OCI-LY1 (cell line): ENCODE measurements at regions not wholly inside any gene's neighbourhood (a gene's known extent, or its start where the extent isn't known, plus 50 kb on each side); places are given as distances from the start of the nearest gene placed in this dataset.

Source experiments
- H2AFZ ChIP-seq: fragments of 200-600 bp; sonication (generic), shearing (Covaris generic); 2 replicates; pipeline ENCODE4 v1.6.0; 2014; ENCODE audit warnings: antibody characterized with exemption, mild to moderate bottlenecking, low read length
- H3F3A ChIP-seq: fragments of 200-600 bp; sonication (generic), shearing (Covaris generic); 2 replicates; pipeline ENCODE4 v1.6.0; 2014; ENCODE audit warnings: mild to moderate bottlenecking, antibody characterized with exemption, low read length, moderate library complexity; ENCODE audit not compliant: insufficient read depth
- H3K27ac ChIP-seq: fragments of 200-600 bp; sonication (generic); 2 replicates; pipeline ENCODE4 v1.5.1; 2014; ENCODE audit warnings: low read length, mixed run types, mild to moderate bottlenecking, low read depth; ENCODE audit not compliant: poor library complexity, severe bottlenecking
- H3K27me3 ChIP-seq: fragments of 200-600 bp; sonication (generic); 2 replicates; pipeline ENCODE4 v1.6.0; 2014; ENCODE audit warnings: antibody characterized with exemption, mild to moderate bottlenecking, low read length, moderate library complexity; ENCODE audit not compliant: insufficient read depth
- H3K36me3 ChIP-seq: fragments of 200-600 bp; sonication (generic); 2 replicates; pipeline ENCODE4 v1.6.1; 2014; ENCODE audit warnings: mild to moderate bottlenecking, antibody characterized with exemption, low read length, moderate library complexity, mixed read lengths; ENCODE audit not compliant: insufficient read depth
- H3K4me1 ChIP-seq: fragments of 200-600 bp; sonication (generic); 2 replicates; pipeline ENCODE4 v1.5.1; 2014; ENCODE audit warnings: mild to moderate bottlenecking, low read length, moderate library complexity; ENCODE audit not compliant: insufficient read depth, severe bottlenecking
- H3K4me2 ChIP-seq: fragments of 200-600 bp; sonication (generic), shearing (Covaris generic); 2 replicates; pipeline ENCODE4 v1.6.1; 2014; ENCODE audit warnings: low read length
- H3K4me3 ChIP-seq: fragments of 200-600 bp; sonication (generic); 2 replicates; pipeline ENCODE4 v1.5.1; 2014; ENCODE audit warnings: low read length, low read depth, mild to moderate bottlenecking, mixed read lengths; ENCODE audit not compliant: poor library complexity, severe bottlenecking
- H3K79me2 ChIP-seq: fragments of 200-600 bp; shearing (Covaris generic); 2 replicates; pipeline ENCODE4 v1.6.1; 2016; ENCODE audit warnings: mixed run types, low read length, mixed read lengths; ENCODE audit not compliant: insufficient read depth
- H3K9ac ChIP-seq: fragments of 200-600 bp; sonication (generic), shearing (Covaris generic); 2 replicates; pipeline ENCODE4 v1.6.1; 2014; ENCODE audit warnings: mild to moderate bottlenecking, low read length, mixed read lengths
- H3K9me2 ChIP-seq: fragments of 200-600 bp; sonication (generic), shearing (Covaris generic); 2 replicates; pipeline ENCODE4 v1.6.1; 2014; ENCODE audit warnings: low read depth, mild to moderate bottlenecking, low read length, mixed read lengths
- H3K9me3 ChIP-seq: fragments of 200-600 bp; shearing (Covaris generic); 2 replicates; pipeline ENCODE4 v1.6.1; 2014; ENCODE audit warnings: low read length, mixed read lengths
- H4K20me1 ChIP-seq: fragments of 200-600 bp; sonication (generic), shearing (Covaris generic); 2 replicates; pipeline ENCODE4 v1.6.0; 2016; ENCODE audit warnings: mild to moderate bottlenecking, low read length; ENCODE audit not compliant: insufficient read depth
- CTCF ChIP-seq: fragments of 200-600 bp; sonication (generic), shearing (Covaris generic); IDR thresholded peaks from 2 replicates; pipeline ENCODE4 v1.5.1; 2017; ENCODE audit warnings: mild to moderate bottlenecking, antibody characterized with exemption, low read length, moderate library complexity, mixed read lengths
- EZH2 ChIP-seq: fragments of 200-600 bp; sonication (generic), shearing (Covaris generic); IDR thresholded peaks from 2 replicates; pipeline ENCODE4 v1.8.0; 2017; ENCODE audit warnings: borderline replicate concordance, mixed run types, mild to moderate bottlenecking, antibody characterized with exemption, low read length, moderate library complexity, mixed read lengths

DNA sequence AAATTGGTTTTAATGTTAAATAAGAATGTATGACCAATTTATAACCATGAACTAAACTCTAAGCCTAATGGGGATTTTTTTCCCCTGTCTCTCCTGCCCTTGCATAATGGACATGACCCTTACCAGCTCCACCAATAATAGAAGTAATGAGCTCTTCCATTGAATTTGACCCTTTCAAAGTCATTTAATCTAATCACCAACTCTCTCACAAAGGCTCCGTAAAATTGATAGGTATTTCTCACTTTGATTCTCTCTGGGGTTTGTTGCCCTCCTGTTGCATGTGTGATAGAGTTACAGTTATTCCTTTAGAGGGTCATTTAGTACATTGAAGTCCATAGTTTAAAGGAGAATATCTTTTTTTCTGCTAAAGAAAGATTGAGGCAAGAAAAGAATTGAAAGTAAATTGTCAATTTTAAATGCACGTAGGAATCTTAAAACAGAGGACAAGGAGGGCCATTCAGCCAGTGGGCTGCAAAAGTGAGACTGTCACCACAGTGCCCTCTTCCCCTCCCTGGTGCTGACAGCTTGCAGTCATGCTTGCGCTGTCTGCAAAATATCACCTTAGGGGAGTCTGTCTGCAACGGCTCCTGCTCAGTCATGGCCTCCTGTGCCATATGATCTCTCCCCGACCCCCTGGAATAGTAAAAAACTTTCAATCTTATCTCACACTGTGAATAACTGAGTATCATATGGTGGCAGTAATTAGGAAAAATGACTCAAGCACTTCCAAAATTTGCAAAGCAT lies 307.5 kb upstream of the GNPDA2 start:
- no peak overlapping the region for H3K9ac ChIP-seq
- no peaks in the 10 kb centered on the region for H4K20me1 ChIP-seq
- H3K4me3 ChIP-seq = no peak overlapping the region
- TF ChIP-seq EZH2 = no peak
- no peak for TF ChIP-seq CTCF
- no peak overlapping the region for H3K27ac ChIP-seq
- H2AFZ ChIP-seq = no peak overlapping the region
- no peaks in the 10 kb centered on the region for H3K36me3 ChIP-seq
- no peaks in the 10 kb centered on the region for H3F3A ChIP-seq
- no peak overlapping the region for H3K4me2 ChIP-seq
- no peaks in the 10 kb centered on the region for H3K27me3 ChIP-seq
- no peaks in the 10 kb centered on the region for H3K4me1 ChIP-seq
- no peaks in the 10 kb centered on the region for H3K9me3 ChIP-seq
- H3K9me2 ChIP-seq = no peaks in the 10 kb centered on the region
- H3K79me2 ChIP-seq = no peaks in the 10 kb centered on the region

GRCh38 chr4:45030059-45030458 lies 303.7 kb upstream of the GNPDA2 start:
- Histone ChIP-seq H3K9ac (no peak overlapping the region), H3K4me1 (no peaks in the 10 kb centered on the region), H3K9me2 (no peaks in the 10 kb centered on the region), H3K27ac (no peak overlapping the region), H3K4me2 (no peak overlapping the region), H3K9me3 (no peaks in the 10 kb centered on the region), H4K20me1 (no peaks in the 10 kb centered on the region), H3K4me3 (no peak overlapping the region), H3K79me2 (no peaks in the 10 kb centered on the region), H3F3A (no peaks in the 10 kb centered on the region), H3K27me3 (no peaks in the 10 kb centered on the region), H3K36me3 (no peaks in the 10 kb centered on the region), H2AFZ (no peak overlapping the region)
- no peak for TF ChIP-seq CTCF

DNA sequence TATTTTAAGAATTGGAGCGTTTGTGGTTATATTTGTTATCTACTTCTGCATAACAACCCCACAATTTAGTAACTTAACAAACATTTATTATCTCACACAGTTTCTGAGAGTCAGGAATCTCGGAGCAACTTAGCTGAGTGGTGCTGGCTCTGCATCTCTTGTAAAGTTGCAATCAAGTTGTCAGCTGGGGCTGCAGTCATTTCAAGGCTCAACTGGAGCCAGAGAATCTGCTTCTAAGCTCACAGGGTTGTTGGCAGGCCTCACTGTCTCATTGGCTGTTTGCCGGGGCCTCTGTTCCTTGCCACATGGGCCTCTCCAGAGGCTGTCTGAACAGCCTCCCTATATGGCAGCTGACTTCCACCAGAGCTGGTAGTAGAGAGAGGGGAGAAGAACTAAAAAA lies 281.2 kb upstream of the GNPDA2 start:
- Histone ChIP-seq H3K36me3 (no peaks in the 10 kb centered on the region), H3K4me3 (no peak overlapping the region), H2AFZ (no peak overlapping the region), H3K27me3 (no peaks in the 10 kb centered on the region), H3K4me2 (no peak overlapping the region), H3K27ac (no peak overlapping the region), H3K9me3 (no peaks in the 10 kb centered on the region), H3K4me1 (no peaks in the 10 kb centered on the region), H3K9ac (no peak overlapping the region), H3K79me2 (no peaks in the 10 kb centered on the region), H4K20me1 (no peaks in the 10 kb centered on the region), H3K9me2 (no peaks in the 10 kb centered on the region; the same call in 1 of the 2 replicates), H3F3A (no peaks in the 10 kb centered on the region)
- TF ChIP-seq CTCF (no peak), EZH2 (no peak)
